VCaP (cell line): ENCODE measurements at regions not wholly inside any gene's neighbourhood (a gene's known extent, or its start where the extent isn't known, plus 50 kb on each side); places are given as distances from the start of the nearest gene placed in this dataset.

Source experiments
- H3K27ac ChIP-seq: fragments of 450-650 bp; 2 replicates; pipeline ENCODE4 v1.5.1; 2017
- TF ChIP-seq, protein P1 (sequence below): fragments of 450-650 bp; conservative IDR thresholded peaks from 2 replicates; pipeline ENCODE4 v1.5.1; 2017; ENCODE audit warnings: mild to moderate bottlenecking, moderate library complexity

- H3K27ac ChIP-seq, result no peak overlapping the region
- TF ChIP-seq, protein P1, sequence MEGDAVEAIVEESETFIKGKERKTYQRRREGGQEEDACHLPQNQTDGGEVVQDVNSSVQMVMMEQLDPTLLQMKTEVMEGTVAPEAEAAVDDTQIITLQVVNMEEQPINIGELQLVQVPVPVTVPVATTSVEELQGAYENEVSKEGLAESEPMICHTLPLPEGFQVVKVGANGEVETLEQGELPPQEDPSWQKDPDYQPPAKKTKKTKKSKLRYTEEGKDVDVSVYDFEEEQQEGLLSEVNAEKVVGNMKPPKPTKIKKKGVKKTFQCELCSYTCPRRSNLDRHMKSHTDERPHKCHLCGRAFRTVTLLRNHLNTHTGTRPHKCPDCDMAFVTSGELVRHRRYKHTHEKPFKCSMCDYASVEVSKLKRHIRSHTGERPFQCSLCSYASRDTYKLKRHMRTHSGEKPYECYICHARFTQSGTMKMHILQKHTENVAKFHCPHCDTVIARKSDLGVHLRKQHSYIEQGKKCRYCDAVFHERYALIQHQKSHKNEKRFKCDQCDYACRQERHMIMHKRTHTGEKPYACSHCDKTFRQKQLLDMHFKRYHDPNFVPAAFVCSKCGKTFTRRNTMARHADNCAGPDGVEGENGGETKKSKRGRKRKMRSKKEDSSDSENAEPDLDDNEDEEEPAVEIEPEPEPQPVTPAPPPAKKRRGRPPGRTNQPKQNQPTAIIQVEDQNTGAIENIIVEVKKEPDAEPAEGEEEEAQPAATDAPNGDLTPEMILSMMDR, result no peak
These were observed 100.7 kb downstream of the ASB7 start for GRCh38 chr15:100703032-100703578.

DNA sequence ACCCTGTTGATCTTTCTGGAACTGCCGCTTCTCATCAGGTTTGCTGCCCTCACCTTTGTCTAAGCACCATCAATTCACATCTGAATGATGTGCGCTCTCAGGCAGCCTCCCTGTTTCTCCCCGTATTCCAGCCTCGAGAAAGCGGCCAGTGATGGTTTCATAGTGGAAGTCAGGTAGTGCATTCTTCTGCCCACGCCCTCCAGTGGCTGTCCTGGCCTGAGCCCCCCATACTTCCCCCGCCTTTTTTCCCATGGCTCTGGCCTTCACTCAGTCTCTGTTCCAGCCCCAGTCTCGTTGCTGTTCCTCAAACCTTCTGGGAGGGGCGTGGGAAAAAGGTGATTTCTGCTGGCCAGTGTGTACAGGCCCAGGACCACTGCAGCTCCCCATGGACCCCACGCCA lies 101.3 kb downstream of the ASB7 start:
- H3K27ac ChIP-seq, result no peak overlapping the region
- TF ChIP-seq, protein P1, result no peak

- no peak overlapping the region for H3K27ac ChIP-seq
- TF ChIP-seq, protein P1, result no peak
These were observed 102.1 kb downstream of the ASB7 start for GRCh38 chr15:100704281-100705055.

DNA sequence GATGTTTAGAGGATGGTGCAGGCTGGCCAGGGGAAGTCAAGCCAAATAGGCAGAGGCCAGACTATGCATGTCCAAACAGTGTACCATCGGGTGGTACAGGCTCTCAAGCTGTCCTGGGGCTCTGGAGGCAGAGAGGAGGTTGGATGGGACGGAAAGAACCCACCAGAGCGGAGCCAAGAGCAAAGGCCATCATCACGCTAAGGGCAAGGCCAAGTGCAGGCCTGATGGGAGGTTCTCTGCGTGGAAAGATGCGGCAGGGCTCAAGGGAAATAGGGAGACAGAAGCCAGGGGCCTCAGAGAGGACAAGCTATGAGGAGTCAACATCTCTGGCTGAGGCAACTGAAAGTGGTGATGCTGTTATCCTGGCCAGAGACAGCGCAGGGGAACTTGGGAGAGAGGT lies 102.7 kb downstream of the ASB7 start:
- no peak overlapping the region for H3K27ac ChIP-seq
- TF ChIP-seq, protein P1, result no peak

DNA sequence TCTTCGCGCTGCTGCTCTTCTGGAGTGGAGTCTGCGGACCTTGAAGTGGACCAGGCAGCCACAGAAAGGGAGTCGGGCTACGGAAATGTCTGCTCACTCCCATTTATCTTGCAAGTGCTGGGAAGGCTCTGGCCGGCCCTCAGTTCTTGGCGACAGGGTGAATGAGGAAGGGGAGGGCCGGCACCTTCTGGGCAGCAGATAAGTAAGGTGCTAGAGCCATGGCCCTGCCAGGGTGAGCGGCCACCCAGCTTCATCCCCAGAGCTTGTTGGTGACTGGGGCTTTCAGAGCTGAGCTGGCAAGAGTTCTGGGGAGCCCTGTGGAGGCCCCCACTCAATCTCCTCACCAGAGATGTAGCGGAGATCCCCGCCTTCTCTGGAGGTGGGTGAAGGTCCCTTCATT lies 103.5 kb downstream of the ASB7 start:
- H3K27ac ChIP-seq, result no peak overlapping the region
- TF ChIP-seq, protein P1, result no peak

GRCh38 chr15:100707229-100707628 lies 104.8 kb downstream of the ASB7 start:
- no peak overlapping the region for H3K27ac ChIP-seq
- TF ChIP-seq, protein P1, result no peak

GRCh38 chr15:100708916-100709315 lies 106.5 kb downstream of the ASB7 start:
- TF ChIP-seq, protein P1, result no peak
- H3K27ac ChIP-seq, result no peak overlapping the region
